Peyer's patch (tissue), 4 donors: ENCODE measurements at regions not wholly inside any gene's neighbourhood (a gene's known extent, or its start where the extent isn't known, plus 50 kb on each side); places are given as distances from the start of the nearest gene placed in this dataset.

ENCODE experiments used
- DNase-seq, 3 donors: peaks; one replicate each; pipeline ENCODE4 v3.0.0-alpha.2; 2017 to 2019
- H3K27ac ChIP-seq, 4 donors: fragments of 200-600 bp; sonication (generic); one replicate each; pipeline ENCODE4 v1.5.1; 2016 to 2019
- H3K27me3 ChIP-seq, 2 donors: fragments of 200-600 bp; sonication (generic); one replicate each; pipeline ENCODE4 v1.5.1; 2019
- H3K36me3 ChIP-seq, 3 donors: fragments of 200-600 bp; sonication (generic); one replicate each; pipeline ENCODE4 v1.5.1; 2016 to 2019
- H3K4me1 ChIP-seq, 4 donors: fragments of 200-600 bp; sonication (generic); one replicate each; pipeline ENCODE4 v1.5.1; 2016 to 2019
- H3K4me3 ChIP-seq, 4 donors: fragments of 200-600 bp; sonication (generic); 1 replicate in 3 of 4; 2 replicates in 1 of 4; pipeline ENCODE4 v1.5.1; 2016 to 2019; ENCODE audit warnings: mild to moderate bottlenecking in 1 of 4
- H3K9me3 ChIP-seq, 4 donors: fragments of 200-600 bp; sonication (generic); one replicate each; pipeline ENCODE4 v1.5.1; 2016 to 2019; ENCODE audit warnings: mild to moderate bottlenecking in 1 of 4
- POLR2A ChIP-seq, 2 donors: fragments of 450-650 bp; IDR thresholded peaks; one replicate each; pipeline ENCODE4 v1.5.1; 2017; ENCODE audit warnings: antibody characterized with exemption in 2 of 2, mild to moderate bottlenecking in 2 of 2, moderate library complexity in 2 of 2
- TF ChIP-seq, protein P1 (sequence below), 6 experiments: fragments of 450-650 bp in 4 of 6; fragments of 200-600 bp in 2 of 6; sonication (generic) in 1 of 6; IDR thresholded peaks; one replicate each; pipeline ENCODE4 v1.5.1; 2017 to 2019; ENCODE audit warnings: antibody characterized with exemption in 6 of 6, mild to moderate bottlenecking in 3 of 6, moderate library complexity in 1 of 6

DNA sequence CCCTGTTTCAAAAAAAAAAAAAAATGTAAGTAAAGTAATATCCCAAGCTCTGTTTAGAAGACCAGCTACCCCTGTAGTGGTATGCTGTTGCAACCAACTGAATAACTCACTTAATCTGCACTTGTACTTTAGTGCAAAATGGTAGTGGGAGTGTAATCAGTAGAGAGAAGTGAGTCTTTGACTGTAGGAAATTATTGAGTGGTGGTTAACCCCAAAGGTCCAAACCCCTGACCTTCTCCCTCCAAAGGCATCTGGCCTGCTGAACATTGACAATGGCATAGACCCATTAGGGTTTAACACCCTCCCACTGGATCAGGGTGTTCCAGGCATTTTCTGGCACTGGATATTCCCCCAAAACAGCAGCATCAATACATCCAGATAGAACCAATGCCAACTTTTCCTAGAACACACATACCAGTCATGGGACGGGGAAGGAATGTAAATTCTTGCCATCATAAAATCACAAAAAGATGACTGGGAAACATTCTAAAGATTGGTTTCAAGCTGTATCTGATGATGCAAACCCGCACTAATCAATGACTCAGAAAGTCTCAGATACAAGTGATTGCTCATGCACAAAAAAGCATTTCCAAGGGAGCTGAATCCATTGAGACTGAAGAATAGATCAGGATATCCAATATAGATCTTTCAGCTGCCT is 110.3 kb downstream of the MRPL39 start:
- H3K9me3 ChIP-seq = no peaks in the 10 kb centered on the region
- H3K27me3 ChIP-seq = no peaks in the 10 kb centered on the region
- DNase-seq = no peak
- H3K27ac ChIP-seq = no peak overlapping the region
- no peak overlapping the region for H3K4me3 ChIP-seq
- H3K4me1 ChIP-seq = no peaks in the 10 kb centered on the region
- no peaks in the 10 kb centered on the region for H3K36me3 ChIP-seq
- TF ChIP-seq POLR2A (IDR thresholded peaks at IDR 0.05) = no peak
- TF ChIP-seq, protein P1, sequence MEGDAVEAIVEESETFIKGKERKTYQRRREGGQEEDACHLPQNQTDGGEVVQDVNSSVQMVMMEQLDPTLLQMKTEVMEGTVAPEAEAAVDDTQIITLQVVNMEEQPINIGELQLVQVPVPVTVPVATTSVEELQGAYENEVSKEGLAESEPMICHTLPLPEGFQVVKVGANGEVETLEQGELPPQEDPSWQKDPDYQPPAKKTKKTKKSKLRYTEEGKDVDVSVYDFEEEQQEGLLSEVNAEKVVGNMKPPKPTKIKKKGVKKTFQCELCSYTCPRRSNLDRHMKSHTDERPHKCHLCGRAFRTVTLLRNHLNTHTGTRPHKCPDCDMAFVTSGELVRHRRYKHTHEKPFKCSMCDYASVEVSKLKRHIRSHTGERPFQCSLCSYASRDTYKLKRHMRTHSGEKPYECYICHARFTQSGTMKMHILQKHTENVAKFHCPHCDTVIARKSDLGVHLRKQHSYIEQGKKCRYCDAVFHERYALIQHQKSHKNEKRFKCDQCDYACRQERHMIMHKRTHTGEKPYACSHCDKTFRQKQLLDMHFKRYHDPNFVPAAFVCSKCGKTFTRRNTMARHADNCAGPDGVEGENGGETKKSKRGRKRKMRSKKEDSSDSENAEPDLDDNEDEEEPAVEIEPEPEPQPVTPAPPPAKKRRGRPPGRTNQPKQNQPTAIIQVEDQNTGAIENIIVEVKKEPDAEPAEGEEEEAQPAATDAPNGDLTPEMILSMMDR (IDR thresholded peaks at IDR 0.05) = no peak

DNA sequence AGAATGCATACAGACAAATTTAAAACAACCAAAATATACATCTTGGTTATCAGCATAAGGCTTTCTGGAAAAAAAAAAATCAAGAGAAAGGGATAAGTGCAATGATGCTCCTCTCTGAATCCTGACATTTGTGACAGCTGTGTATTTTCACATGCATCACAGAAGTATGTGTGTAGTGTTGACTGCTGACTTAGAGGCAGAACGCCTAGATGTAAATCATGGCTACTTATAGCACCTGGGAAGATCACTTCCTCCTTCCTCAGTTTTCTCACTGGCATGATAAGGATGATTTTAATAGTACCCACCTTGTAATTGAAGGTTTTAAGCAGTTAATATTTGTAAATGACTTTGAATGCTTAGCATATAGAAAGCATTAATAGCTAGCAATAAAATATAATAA is 112.5 kb downstream of the MRPL39 start:
- Histone ChIP-seq H3K27me3 (no peaks in the 10 kb centered on the region), H3K4me3 (no peak overlapping the region), H3K27ac (no peak overlapping the region), H3K9me3 (no peaks in the 10 kb centered on the region), H3K4me1 (no peaks in the 10 kb centered on the region), H3K36me3 (no peaks in the 10 kb centered on the region)
- DNase-seq = no peak
- TF ChIP-seq, protein P1 (IDR thresholded peaks at IDR 0.05) = no peak
- no peak for TF ChIP-seq POLR2A (IDR thresholded peaks at IDR 0.05)

DNA sequence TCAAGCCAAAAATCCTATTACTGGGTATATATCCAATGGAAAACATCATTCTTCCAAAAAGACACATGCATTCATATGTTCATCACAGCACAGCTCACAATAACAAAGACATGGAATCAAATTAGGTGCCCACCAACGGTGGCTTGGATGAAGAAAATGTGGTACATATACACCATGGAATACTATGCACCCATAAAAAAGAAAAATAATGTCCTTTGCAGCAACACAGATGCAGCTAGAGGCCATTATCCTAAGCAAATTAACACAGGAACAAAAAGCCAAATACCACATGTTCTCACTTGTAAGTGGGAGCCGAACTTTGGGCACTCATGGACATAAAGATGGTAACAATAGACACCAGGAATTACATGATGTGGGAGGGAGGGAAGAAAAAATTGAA is 113.6 kb downstream of the MRPL39 start:
- H3K9me3 ChIP-seq = no peaks in the 10 kb centered on the region
- no peak for DNase-seq
- no peaks in the 10 kb centered on the region for H3K4me1 ChIP-seq
- no peaks in the 10 kb centered on the region for H3K27me3 ChIP-seq
- H3K27ac ChIP-seq = no peak overlapping the region
- H3K4me3 ChIP-seq = no peak overlapping the region
- no peaks in the 10 kb centered on the region for H3K36me3 ChIP-seq
- no peak for TF ChIP-seq POLR2A (IDR thresholded peaks at IDR 0.05)
- TF ChIP-seq, protein P1 (IDR thresholded peaks at IDR 0.05) = no peak

DNA sequence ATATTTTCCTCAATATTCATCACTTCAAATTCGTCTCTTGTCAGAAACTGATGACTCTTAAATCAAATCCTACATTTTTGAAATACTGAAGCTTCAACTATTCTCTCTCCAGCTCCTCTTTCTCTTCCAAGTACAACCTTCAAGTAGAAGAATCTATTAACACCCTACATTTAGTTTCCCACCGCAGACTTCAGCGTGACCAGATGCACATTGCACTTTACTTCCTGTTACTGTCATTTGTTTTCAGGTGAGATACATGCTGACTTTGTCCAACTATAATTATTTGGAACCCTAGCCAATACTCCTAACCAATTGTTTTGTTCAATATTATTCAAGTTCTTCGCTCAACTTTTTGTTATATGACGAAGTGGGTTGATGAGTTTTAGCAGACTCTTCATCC is 116.0 kb downstream of the MRPL39 start:
- H3K4me3 ChIP-seq = no peak overlapping the region
- no peaks in the 10 kb centered on the region for H3K9me3 ChIP-seq
- H3K4me1 ChIP-seq = no peaks in the 10 kb centered on the region
- TF ChIP-seq, protein P1 (IDR thresholded peaks at IDR 0.05) = no peak
- no peak for TF ChIP-seq POLR2A (IDR thresholded peaks at IDR 0.05)
- no peaks in the 10 kb centered on the region for H3K36me3 ChIP-seq
- no peaks in the 10 kb centered on the region for H3K27me3 ChIP-seq
- no peak overlapping the region for H3K27ac ChIP-seq
- DNase-seq = no peak

DNA sequence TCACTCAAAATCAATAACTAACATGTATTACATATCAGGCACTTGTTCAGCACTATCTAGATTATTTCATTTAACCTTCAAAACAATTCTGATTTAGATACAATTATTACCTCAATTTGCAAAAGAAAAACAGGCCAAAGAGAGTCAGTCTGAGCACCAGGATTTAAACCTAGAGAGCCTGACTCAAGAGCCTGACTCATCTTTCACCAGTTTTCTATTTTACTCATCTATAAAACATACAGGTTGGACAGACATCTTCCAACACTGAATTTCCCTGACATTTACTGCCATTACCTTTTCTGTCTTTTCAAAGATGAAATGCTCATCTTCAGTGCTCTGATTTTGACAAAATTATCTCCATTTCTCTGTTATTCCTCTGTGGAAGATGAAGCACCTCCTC is 116.5 kb downstream of the MRPL39 start:
- no peak for DNase-seq
- H3K27ac ChIP-seq = no peak overlapping the region
- H3K36me3 ChIP-seq = no peaks in the 10 kb centered on the region
- no peak for TF ChIP-seq POLR2A (IDR thresholded peaks at IDR 0.05)
- TF ChIP-seq, protein P1 (IDR thresholded peaks at IDR 0.05) = no peak
- no peaks in the 10 kb centered on the region for H3K4me1 ChIP-seq
- H3K9me3 ChIP-seq = no peaks in the 10 kb centered on the region
- H3K4me3 ChIP-seq = no peak overlapping the region
- no peaks in the 10 kb centered on the region for H3K27me3 ChIP-seq

DNA sequence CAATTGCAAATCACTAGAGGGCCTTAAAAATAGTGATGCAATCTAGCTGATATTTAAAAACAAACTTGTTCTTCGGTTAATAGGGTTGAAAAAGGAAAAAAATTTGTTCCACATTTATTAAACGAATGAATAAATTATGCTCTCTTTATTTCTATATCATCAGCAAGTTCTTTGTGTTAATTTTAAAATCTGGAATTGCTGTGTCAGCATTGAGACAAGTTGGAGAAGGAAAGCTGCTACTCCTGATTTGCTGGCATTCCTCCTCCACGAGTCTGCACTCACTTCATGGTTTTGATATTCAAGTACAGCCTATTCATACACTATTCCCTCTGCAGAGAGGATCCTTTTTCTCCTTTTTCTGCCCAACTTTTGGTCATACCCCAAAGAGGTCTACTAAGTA is 117.6 kb downstream of the MRPL39 start:
- Histone ChIP-seq H3K4me1 (no peaks in the 10 kb centered on the region), H3K36me3 (no peaks in the 10 kb centered on the region), H3K4me3 (no peak overlapping the region), H3K9me3 (no peaks in the 10 kb centered on the region), H3K27ac (no peak overlapping the region), H3K27me3 (no peaks in the 10 kb centered on the region)
- no peak for DNase-seq
- TF ChIP-seq, protein P1 (IDR thresholded peaks at IDR 0.05) = no peak
